Ovary (tissue), 7 donors: ENCODE measurements at regions not wholly inside any gene's neighbourhood (a gene's known extent, or its start where the extent isn't known, plus 50 kb on each side); places are given as distances from the start of the nearest gene placed in this dataset.

ENCODE experiments used
- DNase-seq, 5 donors: peaks; one replicate each; pipeline ENCODE4 v3.0.0-alpha.2; 2019 to 2020
- H3K27ac ChIP-seq, 2 donors: fragments of 200-600 bp; one replicate each; pipeline versions ENCODE4 v1.5.1 to v1.8.0; 2019 to 2022
- H3K27me3 ChIP-seq: fragments of 200-600 bp; one replicate; pipeline ENCODE4 v1.8.0; 2022
- H3K36me3 ChIP-seq: fragments of 200-600 bp; sonication (generic); one replicate; pipeline ENCODE4 v1.5.1; 2019
- H3K4me1 ChIP-seq: one replicate; pipeline ENCODE4 v1.8.1; 2013; ENCODE audit warnings: mild to moderate bottlenecking, moderate library complexity; ENCODE audit not compliant: insufficient read depth
- H3K4me3 ChIP-seq: fragments of 200-600 bp; sonication (generic); one replicate; pipeline ENCODE4 v1.5.1; 2017
- H3K9me3 ChIP-seq, 2 donors: fragments of 200-600 bp in 1 of 2; sonication (generic) in 1 of 2; one replicate each; pipeline versions ENCODE4 v1.5.1 to v1.8.1; 2013 to 2019; ENCODE audit warnings: mild to moderate bottlenecking in 1 of 2, moderate library complexity in 1 of 2
- EP300 ChIP-seq: sonication (generic); formaldehyde crosslinking; IDR thresholded peaks from one replicate; pipeline ENCODE4 v1.6.1; 2017; ENCODE audit warnings: antibody characterized with exemption
- POLR2A ChIP-seq: fragments of 450-650 bp; IDR thresholded peaks from one replicate; pipeline ENCODE4 v1.6.1; 2017; ENCODE audit warnings: antibody characterized with exemption, mild to moderate bottlenecking, moderate library complexity
- WGBS, 3 donors: extraction: QIAGEN DNeasy Blood & Tissue Kit in 1 of 3; methylation state at CpG; one replicate each; pipeline versions ENCODE4 v1.1.5 to v1.1.7; 2013 to 2017; 5-methylcytosine and 5-hydroxymethylcytosine counted together
- intact Hi-C, 4 donors: fragments of 100-400 bp; cut with DNase I; formaldehyde crosslinking; loops; one replicate each; pipeline versions ENCODE4 v1.11.0 to v1.15.1; 2022 to 2023
- TF ChIP-seq, protein P1 (sequence below), 3 donors: fragments of 450-650 bp in 2 of 3; fragments of 200-600 bp in 1 of 3; IDR thresholded peaks; one replicate each; pipeline versions ENCODE4 v1.5.1 to v1.8.0; 2016 to 2022; ENCODE audit warnings: antibody characterized with exemption in 3 of 3, mild to moderate bottlenecking in 1 of 3
- donor health status: DM: no; HTN: no; CAD: no; lungs with moderate emphysema.
- donor health status: DM: no; HTN: no; CAD: no.
- donor health status: Bipolar disorder and iron deficiency.
- donor health status: DM: no; HTN: no; CAD: no.
- donor health status: DM: yes; HTN: yes; CAD: no.

DNA sequence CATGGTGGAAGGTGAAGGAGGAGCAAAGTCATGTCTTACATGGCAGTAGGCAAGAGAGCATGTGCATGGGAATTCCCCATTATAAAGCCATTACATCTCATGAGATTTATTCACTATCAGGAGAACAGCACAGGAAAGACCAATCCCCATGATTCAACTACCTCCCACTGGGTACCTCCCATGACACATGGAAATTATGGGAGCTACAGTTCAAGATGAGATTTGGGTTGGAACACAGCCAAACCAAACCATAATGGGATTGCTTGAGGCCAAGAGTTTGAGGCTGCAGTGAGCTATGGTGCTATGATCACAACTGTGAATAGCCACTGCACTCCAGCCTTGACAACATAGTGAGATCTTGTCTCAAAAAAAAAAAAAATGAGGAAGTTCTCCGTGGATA is 581.8 kb downstream of the TAF11L14 start:
- no peaks in the 10 kb centered on the region for H3K9me3 ChIP-seq
- H3K27me3 ChIP-seq, result no peaks in the 10 kb centered on the region
- intact Hi-C loops, result no loop called here
- TF ChIP-seq EP300 (no peak), POLR2A (no peak)
- no peak for DNase-seq
- H3K4me1 ChIP-seq, result no peaks in the 10 kb centered on the region
- no peaks in the 10 kb centered on the region for H3K36me3 ChIP-seq
- WGBS, 3 donors, result 43 to 64% (median 48%) methylated on average over 1 of the region's 1 CpG
- no peak overlapping the region for H3K27ac ChIP-seq
- H3K4me3 ChIP-seq, result no peak overlapping the region

DNA sequence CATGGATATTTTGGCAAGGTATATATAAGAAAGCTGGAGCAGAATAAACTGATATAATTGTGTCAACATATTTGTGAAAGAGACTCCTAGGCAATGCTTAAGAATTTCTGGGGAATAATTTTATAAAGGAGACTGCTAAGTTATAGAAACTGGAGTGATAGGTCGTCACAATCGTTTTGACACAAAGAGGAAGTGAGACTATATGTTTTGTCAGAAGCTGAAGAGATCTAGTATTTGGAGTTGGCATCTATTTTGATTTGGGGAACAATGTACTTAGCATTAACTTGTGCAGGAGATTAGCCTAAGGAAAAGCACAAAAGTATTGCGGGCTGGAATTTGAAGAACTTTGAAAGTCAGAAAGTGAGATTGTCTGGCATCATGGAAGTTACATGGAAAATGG is 582.5 kb downstream of the TAF11L14 start:
- 80 to 85% (median 83%) methylated on average over 3 of the region's 3 CpGs for WGBS, 3 donors
- H3K36me3 ChIP-seq, result no peaks in the 10 kb centered on the region
- H3K27ac ChIP-seq, result no peak overlapping the region
- intact Hi-C loops, result no loop called here
- H3K9me3 ChIP-seq, result no peaks in the 10 kb centered on the region
- H3K27me3 ChIP-seq, result no peaks in the 10 kb centered on the region
- H3K4me3 ChIP-seq, result no peak overlapping the region
- TF ChIP-seq, protein P1, sequence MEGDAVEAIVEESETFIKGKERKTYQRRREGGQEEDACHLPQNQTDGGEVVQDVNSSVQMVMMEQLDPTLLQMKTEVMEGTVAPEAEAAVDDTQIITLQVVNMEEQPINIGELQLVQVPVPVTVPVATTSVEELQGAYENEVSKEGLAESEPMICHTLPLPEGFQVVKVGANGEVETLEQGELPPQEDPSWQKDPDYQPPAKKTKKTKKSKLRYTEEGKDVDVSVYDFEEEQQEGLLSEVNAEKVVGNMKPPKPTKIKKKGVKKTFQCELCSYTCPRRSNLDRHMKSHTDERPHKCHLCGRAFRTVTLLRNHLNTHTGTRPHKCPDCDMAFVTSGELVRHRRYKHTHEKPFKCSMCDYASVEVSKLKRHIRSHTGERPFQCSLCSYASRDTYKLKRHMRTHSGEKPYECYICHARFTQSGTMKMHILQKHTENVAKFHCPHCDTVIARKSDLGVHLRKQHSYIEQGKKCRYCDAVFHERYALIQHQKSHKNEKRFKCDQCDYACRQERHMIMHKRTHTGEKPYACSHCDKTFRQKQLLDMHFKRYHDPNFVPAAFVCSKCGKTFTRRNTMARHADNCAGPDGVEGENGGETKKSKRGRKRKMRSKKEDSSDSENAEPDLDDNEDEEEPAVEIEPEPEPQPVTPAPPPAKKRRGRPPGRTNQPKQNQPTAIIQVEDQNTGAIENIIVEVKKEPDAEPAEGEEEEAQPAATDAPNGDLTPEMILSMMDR (IDR thresholded peaks at IDR 0.05), result no peak
- TF ChIP-seq POLR2A (no peak), EP300 (no peak)
- no peak for DNase-seq
- no peaks in the 10 kb centered on the region for H3K4me1 ChIP-seq

DNA sequence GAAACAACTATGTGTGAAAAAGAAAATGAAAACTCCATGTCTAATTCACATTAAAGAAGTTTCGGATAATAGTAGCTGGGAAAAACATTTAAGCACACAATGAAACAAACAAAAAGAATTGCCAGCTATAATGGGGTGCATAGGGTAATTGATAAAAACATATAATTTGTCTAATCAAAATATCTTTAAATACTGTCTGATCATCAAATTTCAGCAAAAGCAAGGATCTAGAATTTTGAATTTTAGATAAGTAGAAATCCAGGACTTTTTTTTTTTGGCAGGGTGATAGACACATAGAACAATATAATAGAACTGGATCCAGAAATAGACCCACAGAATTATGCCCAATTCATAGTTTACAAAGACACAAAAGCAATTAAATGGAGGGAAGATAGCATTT is 585.0 kb downstream of the TAF11L14 start:
- H3K9me3 ChIP-seq, result no peaks in the 10 kb centered on the region
- no peaks in the 10 kb centered on the region for H3K36me3 ChIP-seq
- WGBS, 3 donors, result 86 to 94% (median 87%) methylated on average over 1 of the region's 1 CpG
- H3K27ac ChIP-seq, result no peak overlapping the region
- H3K27me3 ChIP-seq, result no peaks in the 10 kb centered on the region
- H3K4me3 ChIP-seq, result no peak overlapping the region
- no peaks in the 10 kb centered on the region for H3K4me1 ChIP-seq
- intact Hi-C loops, result no loop called here
- TF ChIP-seq POLR2A, result no peak
- TF ChIP-seq, protein P1 (IDR thresholded peaks at IDR 0.05), result no peak
- DNase-seq, result no peak

DNA sequence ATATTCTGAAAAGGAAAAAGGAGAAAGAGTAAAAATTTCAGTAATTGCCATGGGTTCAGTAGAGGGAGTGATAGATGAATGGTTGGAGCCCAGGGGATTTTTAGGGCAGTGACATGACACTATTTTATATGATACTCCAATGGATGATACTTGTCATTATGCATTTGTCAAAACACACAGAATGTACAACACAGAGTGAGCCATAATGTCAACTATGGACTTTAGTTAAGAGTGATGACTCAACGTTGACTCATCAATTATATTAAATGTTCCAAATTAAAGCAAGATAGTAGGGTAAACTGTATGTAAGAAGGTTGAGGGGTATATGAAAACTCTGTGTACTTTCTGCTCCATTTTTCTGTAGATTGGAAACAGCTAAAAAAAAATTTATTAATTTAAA is 586.4 kb downstream of the TAF11L14 start:
- Histone ChIP-seq H3K36me3 (no peaks in the 10 kb centered on the region), H3K4me3 (no peak overlapping the region), H3K27ac (no peak overlapping the region), H3K9me3 (no peaks in the 10 kb centered on the region), H3K27me3 (no peaks in the 10 kb centered on the region), H3K4me1 (no peaks in the 10 kb centered on the region)
- intact Hi-C loops, result no loop called here
- no peak for DNase-seq
- 77 to 85% (median 85%) methylated on average over 1 of the region's 1 CpG for WGBS, 3 donors
- TF ChIP-seq EP300, result no peak
- TF ChIP-seq POLR2A, result no peak
- TF ChIP-seq, protein P1 (IDR thresholded peaks at IDR 0.05), result no peak

DNA sequence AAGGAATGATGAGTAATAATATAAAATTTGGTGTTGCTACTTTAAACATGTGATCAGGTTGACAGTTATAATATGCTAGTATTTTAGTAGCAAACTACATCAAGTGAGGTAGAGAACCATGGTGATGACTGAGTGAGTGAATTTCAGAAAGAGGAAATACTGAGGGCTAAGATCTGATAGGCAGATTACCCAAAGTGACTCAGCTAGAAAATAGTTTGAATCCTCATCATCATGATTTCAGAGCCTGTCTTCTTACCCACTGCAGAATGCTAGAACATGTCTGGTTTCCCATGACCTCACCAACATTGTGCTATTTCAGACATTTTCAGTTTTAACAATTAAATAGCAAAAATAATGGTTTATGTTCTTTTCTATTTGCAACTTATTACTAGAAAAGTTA is 602.1 kb downstream of the TAF11L14 start:
- no peak for DNase-seq
- Histone ChIP-seq H3K4me3 (no peak overlapping the region), H3K27ac (no peak overlapping the region), H3K4me1 (no peaks in the 10 kb centered on the region), H3K9me3 (no peaks in the 10 kb centered on the region), H3K27me3 (no peaks in the 10 kb centered on the region), H3K36me3 (no peaks in the 10 kb centered on the region)
- TF ChIP-seq, protein P1 (IDR thresholded peaks at IDR 0.05), result no peak
- no peak for TF ChIP-seq EP300
- TF ChIP-seq POLR2A, result no peak
- intact Hi-C loops, result no loop called here
